SU-DHL-6 (cell line): ENCODE measurements at regions not wholly inside any gene's neighbourhood (a gene's known extent, or its start where the extent isn't known, plus 50 kb on each side); places are given as distances from the start of the nearest gene placed in this dataset.

ENCODE experiments used
- CTCF ChIP-seq: fragments of 200-600 bp; sonication (generic); IDR thresholded peaks from one replicate; pipeline ENCODE4 v1.5.1; 2017; ENCODE audit warnings: antibody characterized with exemption, mild to moderate bottlenecking, low read length, moderate library complexity; ENCODE audit not compliant: insufficient read depth, poor library complexity, severe bottlenecking
- EZH2phosphoT487 ChIP-seq: fragments of 200-600 bp; sonication (generic), shearing (Covaris generic); conservative IDR thresholded peaks from 2 replicates; pipeline ENCODE4 v1.6.1; 2018; ENCODE audit warnings: mild to moderate bottlenecking, antibody characterized with exemption, low read length, moderate library complexity, mixed read lengths

DNA sequence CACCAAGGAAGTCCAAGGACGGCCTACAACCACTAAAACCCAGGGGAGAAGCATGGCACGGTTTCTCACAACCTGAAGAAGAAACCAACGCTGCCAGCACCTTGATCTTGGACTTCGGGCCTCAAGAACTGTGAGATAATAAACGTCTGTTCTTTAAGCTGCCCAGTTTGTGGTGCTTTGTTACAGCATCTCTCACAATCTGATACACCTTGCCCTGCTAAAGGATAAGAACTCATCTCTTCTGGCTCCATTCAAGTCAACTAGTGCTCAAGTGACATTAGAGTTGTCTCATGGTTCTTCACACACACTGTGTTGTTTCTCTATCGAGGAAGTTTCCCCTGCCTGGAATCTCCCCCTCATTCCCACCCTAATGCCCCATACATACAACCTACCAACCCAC is 314.4 kb upstream of the RUNX1 start:
- TF ChIP-seq CTCF (no peak), EZH2phosphoT487 (no peak)
